HepG2 (cell line): ENCODE measurements at regions not wholly inside any gene's neighbourhood (a gene's known extent, or its start where the extent isn't known, plus 50 kb on each side); places are given as distances from the start of the nearest gene placed in this dataset.

Source experiments
- ELF1 ChIP-seq: sonication (generic); formaldehyde crosslinking; IDR thresholded peaks from 2 replicates; pipeline ENCODE4 v1.4.0; 2020; ENCODE audit warnings: missing genetic modification reagents
- GATA4 ChIP-seq: sonication (generic); IDR thresholded peaks from 2 replicates; pipeline ENCODE4 v1.6.1; 2016; ENCODE audit warnings: antibody characterized with exemption, low read depth, borderline replicate concordance
- HHEX ChIP-seq: IDR thresholded peaks from 2 replicates; pipeline ENCODE4 v1.6.1; 2016; ENCODE audit warnings: control low read depth
- HNF4G ChIP-seq, 2 experiments: sonication (generic) in 1 of 2; formaldehyde crosslinking in 1 of 2; IDR thresholded peaks; 2 replicates each; pipeline versions ENCODE4 v1.4.0 to v1.6.1; 2011 to 2020; ENCODE audit warnings: borderline replicate concordance in 2 of 2, low read depth in 2 of 2, mild to moderate bottlenecking in 2 of 2, low read length in 1 of 2, missing genetic modification reagents in 1 of 2, moderate library complexity in 1 of 2
- HOXA5 ChIP-seq: sonication (generic); formaldehyde crosslinking; IDR thresholded peaks from 2 replicates; pipeline ENCODE4 v1.4.0; 2020; ENCODE audit warnings: missing genetic modification reagents
- LCORL ChIP-seq, 2 experiments: fragments of 450-650 bp in 1 of 2; sonication (generic) in 1 of 2; formaldehyde crosslinking in 1 of 2; IDR thresholded peaks; 2 replicates each; pipeline versions ENCODE4 v1.5.0 to v1.6.1; 2017 to 2020; ENCODE audit warnings: antibody characterized with exemption in 1 of 2, missing genetic modification reagents in 1 of 2
- MIXL1 ChIP-seq: IDR thresholded peaks from 2 replicates; pipeline ENCODE4 v1.6.1; 2016
- MXD3 ChIP-seq: IDR thresholded peaks from 2 replicates; pipeline ENCODE4 v1.6.1; 2016; ENCODE audit warnings: mild to moderate bottlenecking, missing biosample characterization, missing genetic modification reagents
- NFIC ChIP-seq: IDR thresholded peaks from 2 replicates; pipeline ENCODE4 v1.6.1; 2012; ENCODE audit warnings: mild to moderate bottlenecking, low read length, inconsistent platforms
- NR2F6 ChIP-seq, 2 experiments: IDR thresholded peaks; 2 replicates each; pipeline ENCODE4 v1.6.1; 2016; ENCODE audit warnings: antibody characterized with exemption in 1 of 2, mild to moderate bottlenecking in 1 of 2
- RCOR2 ChIP-seq: IDR thresholded peaks from 2 replicates; pipeline ENCODE4 v1.6.1; 2016; ENCODE audit warnings: missing biosample characterization, missing genetic modification reagents
- REPIN1 ChIP-seq: sonication (generic); formaldehyde crosslinking; IDR thresholded peaks from 2 replicates; pipeline ENCODE4 v1.8.0; 2022; ENCODE audit warnings: missing genetic modification reagents, low read depth, mild to moderate bottlenecking, borderline replicate concordance
- SMC3 ChIP-seq: IDR thresholded peaks from 2 replicates; pipeline ENCODE4 v1.6.1; 2011; ENCODE audit warnings: low read length, improper control_type of control experiment
- SOX5 ChIP-seq: IDR thresholded peaks from 2 replicates; pipeline ENCODE4 v1.6.1; 2016; ENCODE audit warnings: borderline replicate concordance
- SP2 ChIP-seq: sonication (generic); formaldehyde crosslinking; IDR thresholded peaks from 2 replicates; pipeline ENCODE4 v1.5.1; 2020; ENCODE audit warnings: mild to moderate bottlenecking, missing genetic modification reagents
- TBX2 ChIP-seq: sonication (generic); formaldehyde crosslinking; IDR thresholded peaks from 2 replicates; pipeline ENCODE4 v1.5.0; 2020; ENCODE audit warnings: missing genetic modification reagents, mild to moderate bottlenecking, borderline replicate concordance
- TBX3 ChIP-seq: fragments of 450-650 bp; IDR thresholded peaks from 2 replicates; pipeline ENCODE4 v1.6.1; 2017; ENCODE audit warnings: antibody characterized with exemption, mild to moderate bottlenecking, inconsistent platforms, borderline replicate concordance
- TCF7 ChIP-seq: sonication (generic); IDR thresholded peaks from 2 replicates; pipeline ENCODE4 v1.6.1; 2016; ENCODE audit warnings: antibody characterized with exemption, low read depth
- TCF7L2 ChIP-seq: IDR thresholded peaks from 2 replicates; pipeline ENCODE4 v1.6.1; 2011; ENCODE audit warnings: mild to moderate bottlenecking, low read depth, low read length, moderate library complexity
- ZBTB3 ChIP-seq: sonication (generic); formaldehyde crosslinking; IDR thresholded peaks from 2 replicates; pipeline ENCODE4 v1.4.0; 2020; ENCODE audit warnings: low read depth, mild to moderate bottlenecking, moderate library complexity, missing genetic modification reagents, borderline replicate concordance
- ZBTB38 ChIP-seq: sonication (generic); formaldehyde crosslinking; IDR thresholded peaks from 2 replicates; pipeline ENCODE4 v1.5.1; 2020; ENCODE audit warnings: mild to moderate bottlenecking, missing genetic modification reagents
- ZC3H4 ChIP-seq: sonication (generic); formaldehyde crosslinking; IDR thresholded peaks from 2 replicates; pipeline ENCODE4 v1.4.0; 2020; ENCODE audit warnings: missing genetic modification reagents, borderline replicate concordance
- ZFP41 ChIP-seq: sonication (generic); formaldehyde crosslinking; IDR thresholded peaks from 2 replicates; pipeline ENCODE4 v1.4.0; 2020; ENCODE audit warnings: mild to moderate bottlenecking, missing genetic modification reagents, borderline replicate concordance
- ZNF136 ChIP-seq: sonication (generic); formaldehyde crosslinking; IDR thresholded peaks from 2 replicates; pipeline ENCODE4 v1.8.1; 2022; ENCODE audit warnings: low read depth, mild to moderate bottlenecking, moderate library complexity, missing genetic modification reagents
- ZNF350 ChIP-seq: sonication (generic); formaldehyde crosslinking; IDR thresholded peaks from 2 replicates; pipeline ENCODE4 v1.4.0; 2020; ENCODE audit warnings: mild to moderate bottlenecking, low read depth, missing genetic modification reagents, borderline replicate concordance
- ZNF710 ChIP-seq: sonication (generic); formaldehyde crosslinking; IDR thresholded peaks from 2 replicates; pipeline ENCODE4 v1.5.0; 2020; ENCODE audit warnings: mild to moderate bottlenecking, missing genetic modification reagents, borderline replicate concordance
- TF ChIP-seq, protein P1 (sequence below): sonication (generic); formaldehyde crosslinking; IDR thresholded peaks from 2 replicates; pipeline ENCODE4 v1.4.0; 2020; ENCODE audit warnings: mild to moderate bottlenecking, missing genetic modification reagents
- TF ChIP-seq, protein P2 (sequence below): IDR thresholded peaks from 2 replicates; pipeline ENCODE4 v1.6.1; 2016; ENCODE audit warnings: low read depth

DNA sequence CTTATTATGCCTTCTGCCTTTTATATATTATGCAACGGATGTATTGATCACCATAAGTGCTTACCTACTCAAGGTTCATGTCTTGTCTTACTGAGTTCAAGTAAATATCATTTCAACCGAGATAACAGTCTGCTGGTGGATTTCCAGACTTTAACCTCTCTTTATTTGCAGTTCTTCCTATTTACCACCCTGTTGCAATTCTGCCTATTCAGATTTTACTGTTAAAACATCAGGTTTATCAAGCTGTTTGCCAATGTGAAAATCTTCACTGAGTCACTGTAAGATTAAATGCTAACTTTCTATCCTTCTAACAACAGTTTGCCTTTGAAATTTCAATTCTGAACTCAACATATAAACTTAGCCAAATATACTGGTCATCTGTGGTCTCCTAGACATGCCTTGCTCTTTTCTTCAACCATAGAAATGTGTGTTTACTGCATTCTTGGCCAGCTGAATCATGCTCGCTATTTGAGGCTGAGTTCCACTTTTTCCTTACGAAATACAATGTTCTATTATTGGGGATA lies 471.7 kb upstream of the RORB start (continued):
- TF ChIP-seq LCORL (IDR thresholded peaks at IDR 0.05) = 0 out of 2 replicates have a peak, but pooled peaks have one; percentile 22
- TF ChIP-seq LCORL (CRISPR knock-in tag; IDR thresholded peaks at IDR 0.05) = no peak
- no peak for TF ChIP-seq SMC3
- TF ChIP-seq ZNF136 (CRISPR knock-in tag) = no peak
- TF ChIP-seq ZNF710 (CRISPR knock-in tag) = peak; percentile 65; the same call in 1 of the 2 replicates
- TF ChIP-seq ZNF350 (CRISPR knock-in tag) = no peak
- TF ChIP-seq ZBTB3 = no peak
- TF ChIP-seq NR2F6 (IDR thresholded peaks at IDR 0.05) = peak; percentile 73
- TF ChIP-seq NR2F6 (CRISPR knock-in tag; IDR thresholded peaks at IDR 0.05) = peak; percentile 40; the same call in 1 of the 2 replicates
- TF ChIP-seq, protein P1, sequence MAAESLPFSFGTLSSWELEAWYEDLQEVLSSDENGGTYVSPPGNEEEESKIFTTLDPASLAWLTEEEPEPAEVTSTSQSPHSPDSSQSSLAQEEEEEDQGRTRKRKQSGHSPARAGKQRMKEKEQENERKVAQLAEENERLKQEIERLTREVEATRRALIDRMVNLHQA (CRISPR knock-in tag) = no peak
- TF ChIP-seq ELF1 (CRISPR knock-in tag) = no peak
- peak; percentile 81; the same call in 1 of the 2 replicates for TF ChIP-seq TBX3
- TF ChIP-seq TCF7L2 = peak; percentile 86
- TF ChIP-seq TBX2 = peak; percentile 45; the same call in 1 of the 2 replicates
- TF ChIP-seq ZC3H4 = no peak
- no peak for TF ChIP-seq HOXA5 (CRISPR knock-in tag)
- 0 out of 2 replicates have a peak, but pooled peaks have one; percentile 78 for TF ChIP-seq REPIN1 (CRISPR knock-in tag)
- TF ChIP-seq ZBTB38 (CRISPR knock-in tag) = no peak
- peak; percentile 91 for TF ChIP-seq GATA4
- peak; percentile 88 for TF ChIP-seq TCF7
- no peak for TF ChIP-seq SP2 (CRISPR knock-in tag)
- peak; percentile 63; the same call in 1 of the 2 replicates for TF ChIP-seq HHEX (CRISPR knock-in tag)
- peak; percentile 96 for TF ChIP-seq NFIC
- TF ChIP-seq ZFP41 (CRISPR knock-in tag) = no peak
- TF ChIP-seq MXD3 (CRISPR knock-in tag) = no peak
- peak; percentile 83 for TF ChIP-seq MIXL1 (CRISPR knock-in tag)
- TF ChIP-seq SOX5 (CRISPR knock-in tag) = peak; percentile 61; the same call in 1 of the 2 replicates
- peak; percentile 95 for TF ChIP-seq HNF4G (IDR thresholded peaks at IDR 0.05; ENCODE audit: borderline replicate concordance, low read depth, low read length)
- TF ChIP-seq HNF4G (CRISPR knock-in tag; IDR thresholded peaks at IDR 0.05; ENCODE audit: borderline replicate concordance, low read depth) = peak; percentile 37; the same call in 1 of the 2 replicates
- TF ChIP-seq, protein P2, sequence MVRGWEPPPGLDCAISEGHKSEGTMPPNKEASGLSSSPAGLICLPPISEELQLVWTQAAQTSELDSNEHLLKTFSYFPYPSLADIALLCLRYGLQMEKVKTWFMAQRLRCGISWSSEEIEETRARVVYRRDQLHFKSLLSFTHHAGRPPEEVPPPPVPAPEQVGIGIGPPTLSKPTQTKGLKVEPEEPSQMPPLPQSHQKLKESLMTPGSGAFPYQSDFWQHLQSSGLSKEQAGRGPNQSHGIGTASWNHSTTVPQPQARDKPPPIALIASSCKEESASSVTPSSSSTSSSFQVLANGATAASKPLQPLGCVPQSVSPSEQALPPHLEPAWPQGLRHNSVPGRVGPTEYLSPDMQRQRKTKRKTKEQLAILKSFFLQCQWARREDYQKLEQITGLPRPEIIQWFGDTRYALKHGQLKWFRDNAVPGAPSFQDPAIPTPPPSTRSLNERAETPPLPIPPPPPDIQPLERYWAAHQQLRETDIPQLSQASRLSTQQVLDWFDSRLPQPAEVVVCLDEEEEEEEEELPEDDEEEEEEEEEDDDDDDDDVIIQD (CRISPR knock-in tag) = peak; percentile 62; the same call in 1 of the 2 replicates
- TF ChIP-seq RCOR2 (CRISPR knock-in tag) = peak; percentile 71
